HFF-Myc (cell line): ENCODE measurements at regions not wholly inside any gene's neighbourhood (a gene's known extent, or its start where the extent isn't known, plus 50 kb on each side); places are given as distances from the start of the nearest gene placed in this dataset.
A peak's percentile ranks its signal among the peaks of the same experiment; 100 is the strongest.

Experiments
- DNase-seq: peaks from one replicate; pipeline ENCODE4 v3.0.0-alpha.2; 2011; ENCODE audit warnings: low read depth; ENCODE audit errors: extremely low read depth
- H3K4me3 ChIP-seq: replicated peaks from 2 replicates; pipeline ENCODE4 v1.5.1; 2011; ENCODE audit warnings: low read depth, mild to moderate bottlenecking, control low read depth, low read length
- CTCF ChIP-seq: IDR thresholded peaks from 2 replicates; pipeline ENCODE4 v1.5.1; 2012; ENCODE audit warnings: mild to moderate bottlenecking, low read depth, low read length, control low read depth; ENCODE audit errors: missing control alignments

- H3K4me3 ChIP-seq, result no peak overlapping the region
- no peak for DNase-seq
- TF ChIP-seq CTCF, result no peak
These were observed 195.9 kb upstream of the TCF4 start for GRCh38 chr18:55783921-55784320.

- no peak overlapping the region for H3K4me3 ChIP-seq
- peak; percentile 84 for TF ChIP-seq CTCF
- DNase-seq, result peak; percentile 57
These were observed 193.5 kb upstream of the TCF4 start for GRCh38 chr18:55781481-55781957.

- TF ChIP-seq CTCF, result no peak
- DNase-seq, result no peak
- peak overlapping the region; percentile 53 for H3K4me3 ChIP-seq
These were observed 192.6 kb upstream of the TCF4 start for GRCh38 chr18:55780586-55781071.

GRCh38 chr18:55779691-55780585 is 191.9 kb upstream of the TCF4 start:
- DNase-seq, result no peak
- peak; percentile 4 for TF ChIP-seq CTCF
- peak overlapping the region; percentile 53 for H3K4me3 ChIP-seq

- no peak for DNase-seq
- TF ChIP-seq CTCF, result no peak
- H3K4me3 ChIP-seq, result peak overlapping the region; percentile 53
These were observed 191.0 kb upstream of the TCF4 start for GRCh38 chr18:55778788-55779690.

GRCh38 chr18:55777666-55778304 is 189.8 kb upstream of the TCF4 start:
- TF ChIP-seq CTCF, result no peak
- no peak overlapping the region for H3K4me3 ChIP-seq
- no peak for DNase-seq
